GM23248 (cell line): ENCODE measurements at regions not wholly inside any gene's neighbourhood (a gene's known extent, or its start where the extent isn't known, plus 50 kb on each side); places are given as distances from the start of the nearest gene placed in this dataset.

Source experiments
- EZH2 ChIP-seq: fragments of 200-600 bp; sonication (generic); IDR thresholded peaks from 2 replicates; pipeline ENCODE4 v1.6.1; 2018; ENCODE audit warnings: antibody characterized with exemption, mild to moderate bottlenecking; ENCODE audit not compliant: insufficient read depth, poor library complexity, severe bottlenecking
- EZH2phosphoT487 ChIP-seq: fragments of 200-600 bp; sonication (generic); IDR thresholded peaks from 2 replicates; pipeline ENCODE4 v1.6.1; 2018; ENCODE audit warnings: antibody characterized with exemption, moderate library complexity, mild to moderate bottlenecking, low read depth; ENCODE audit not compliant: insufficient read depth

DNA sequence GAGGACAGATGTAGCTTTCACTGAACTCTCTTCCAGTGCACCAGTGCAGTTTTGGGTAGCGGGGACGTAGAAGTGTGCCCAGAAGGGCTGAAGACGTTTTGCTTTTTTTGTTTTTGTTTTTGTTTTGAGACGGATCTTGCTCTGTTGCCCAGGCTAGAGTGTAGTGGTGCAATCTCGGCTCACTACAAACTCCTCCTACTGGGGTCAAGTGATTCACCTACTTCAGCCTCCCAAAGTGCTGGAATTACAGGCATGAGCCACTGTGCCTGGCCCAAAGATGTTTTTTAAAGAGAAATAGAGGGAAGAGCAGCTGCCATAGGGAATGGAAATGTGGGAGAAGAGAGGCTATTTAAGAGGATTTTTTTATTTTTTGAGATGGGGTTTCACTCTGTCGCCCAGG, 74.4 kb upstream of the ACSL1 start:
- TF ChIP-seq EZH2 (no peak), EZH2phosphoT487 (no peak)
